GM23338 (cell line): ENCODE measurements at regions not wholly inside any gene's neighbourhood (a gene's known extent, or its start where the extent isn't known, plus 50 kb on each side); places are given as distances from the start of the nearest gene placed in this dataset.

Source experiments
- CREB1 ChIP-seq: fragments of 250-450 bp; sonication (Bioruptor Pico); IDR thresholded peaks from 2 replicates; pipeline ENCODE4 v1.5.0; 2020; ENCODE audit warnings: low read depth, mild to moderate bottlenecking, moderate library complexity
- CTCF ChIP-seq, 2 experiments: fragments of 200-600 bp in 1 of 2; sonication (generic) in 1 of 2; conservative IDR thresholded peaks; 2 replicates each; pipeline versions ENCODE4 v1.5.1 to v1.6.1; 2016 to 2017; ENCODE audit warnings: antibody characterized with exemption in 2 of 2, low read depth in 2 of 2, mild to moderate bottlenecking in 2 of 2, moderate library complexity in 1 of 2
- ETS1 ChIP-seq: IDR thresholded peaks from 2 replicates; pipeline ENCODE4 v1.6.1; 2016; ENCODE audit warnings: antibody characterized with exemption
- EZH2 ChIP-seq: fragments of 200-600 bp; sonication (generic); IDR thresholded peaks from one replicate; pipeline ENCODE4 v1.8.0; 2017; ENCODE audit warnings: antibody characterized with exemption, mild to moderate bottlenecking, low read depth; ENCODE audit not compliant: unreplicated experiment
- EZH2phosphoT487 ChIP-seq: fragments of 200-600 bp; sonication (generic); IDR thresholded peaks from one replicate; pipeline ENCODE4 v1.8.1; 2018; ENCODE audit warnings: antibody characterized with exemption; ENCODE audit not compliant: unreplicated experiment
- JUNB ChIP-seq: IDR thresholded peaks from one replicate; pipeline ENCODE4 v1.6.1; 2016; ENCODE audit warnings: antibody characterized with exemption; ENCODE audit not compliant: unreplicated experiment
- NANOG ChIP-seq: IDR thresholded peaks from 2 replicates; pipeline ENCODE4 v1.6.1; 2016; ENCODE audit warnings: antibody characterized with exemption, borderline replicate concordance
- POLR2AphosphoS5 ChIP-seq: IDR thresholded peaks from 2 replicates; pipeline ENCODE4 v1.6.1; 2016; ENCODE audit warnings: antibody characterized with exemption, low read depth
- REST ChIP-seq: IDR thresholded peaks from one replicate; pipeline ENCODE4 v1.6.1; 2018; ENCODE audit warnings: antibody characterized with exemption; ENCODE audit not compliant: unreplicated experiment
- ZNF114 ChIP-seq: fragments of 250-450 bp; sonication (Bioruptor Pico); IDR thresholded peaks from 2 replicates; pipeline ENCODE4 v1.5.0; 2020; ENCODE audit warnings: mild to moderate bottlenecking, moderate library complexity

GRCh38 chr14:89675590-89675989 lies 258.6 kb upstream of the FOXN3 start:
- no peak for TF ChIP-seq REST
- no peak for TF ChIP-seq EZH2
- no peak for TF ChIP-seq JUNB
- no peak for TF ChIP-seq CTCF (conservative IDR thresholded peaks at IDR 0.05; ENCODE audit: low read depth in 2 of 2)
- no peak for TF ChIP-seq EZH2phosphoT487
- TF ChIP-seq POLR2AphosphoS5, result no peak
- no peak for TF ChIP-seq CREB1 (CRISPR knock-in tag)
- TF ChIP-seq ETS1, result no peak
- TF ChIP-seq NANOG, result no peak
- TF ChIP-seq ZNF114, result no peak
